ELR (cell line): ENCODE measurements at regions not wholly inside any gene's neighbourhood (a gene's known extent, or its start where the extent isn't known, plus 50 kb on each side); places are given as distances from the start of the nearest gene placed in this dataset.

Experiments
- DNase-seq: peaks from one replicate; pipeline ENCODE4 v3.0.0-alpha.2; 2015; ENCODE audit warnings: low read depth

DNA sequence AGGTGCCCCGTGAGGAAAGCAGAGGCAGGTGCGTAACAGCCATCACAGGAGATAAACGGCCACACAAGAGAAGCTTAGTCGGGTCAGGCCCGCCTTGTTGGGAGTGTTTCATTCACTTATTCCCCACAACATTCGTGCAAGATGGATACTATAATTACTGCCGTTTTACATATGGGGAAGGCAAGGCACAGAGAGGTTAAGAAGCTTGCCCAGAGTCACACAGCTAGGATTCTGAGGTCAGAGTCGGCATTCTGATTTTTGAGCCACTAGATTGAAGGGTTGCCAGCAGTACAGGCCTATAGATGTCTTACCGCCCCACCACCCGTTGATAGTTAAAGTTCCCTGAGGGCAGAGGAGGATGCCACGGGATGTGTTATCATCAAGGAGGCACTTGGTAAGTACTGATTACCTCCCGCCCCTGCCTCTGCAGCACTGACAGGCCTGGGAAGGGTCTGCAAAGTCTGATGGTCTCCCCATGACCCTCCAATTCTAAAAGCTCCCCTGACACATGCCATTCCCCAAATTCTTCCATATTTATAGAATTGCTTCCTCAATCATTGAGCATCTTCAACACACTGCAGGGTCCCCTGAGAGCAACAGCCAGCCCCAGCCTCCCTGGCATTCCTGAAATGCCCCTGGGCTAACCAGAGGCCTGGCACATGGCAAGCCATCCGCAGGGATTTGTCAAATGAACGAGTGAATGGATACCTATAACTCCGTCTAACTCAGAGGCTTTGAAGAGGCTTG lies 74.7 kb upstream of the CLDN14 start:
- no peak for DNase-seq

- DNase-seq, result no peak
Observed at GRCh38 chr21:36555199-36555800, 75.4 kb upstream of the CLDN14 start.

DNA sequence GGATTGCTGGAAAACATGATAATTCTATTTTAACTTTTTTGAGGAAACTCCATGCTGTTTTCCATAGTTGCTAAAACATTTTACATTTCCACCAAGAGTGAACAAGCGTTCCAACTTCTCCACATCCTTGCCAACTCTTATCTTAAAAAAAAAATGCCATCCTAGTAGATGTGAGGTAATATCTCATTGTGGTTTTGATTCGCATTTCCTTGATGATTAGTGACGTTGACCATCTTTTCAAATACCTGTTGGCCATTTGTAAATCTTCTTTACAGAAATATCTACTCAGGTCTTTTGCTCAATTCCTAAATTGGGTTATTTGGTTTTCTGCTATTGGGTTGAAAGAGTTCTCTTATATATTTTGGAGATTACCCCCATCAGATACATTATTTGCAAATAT lies 77.4 kb upstream of the CLDN14 start:
- no peak for DNase-seq

GRCh38 chr21:36560933-36561575 lies 81.1 kb upstream of the CLDN14 start:
- DNase-seq, result no peak

- DNase-seq, result no peak
Observed at GRCh38 chr21:36563341-36563926, 83.5 kb upstream of the CLDN14 start.

GRCh38 chr21:36564647-36565046 lies 84.7 kb upstream of the CLDN14 start:
- DNase-seq, result no peak

- DNase-seq, result no peak
Observed at GRCh38 chr21:36565540-36565939, 85.6 kb upstream of the CLDN14 start.

- DNase-seq, result no peak
Observed at GRCh38 chr21:36566644-36567043, 86.7 kb upstream of the CLDN14 start.

DNA sequence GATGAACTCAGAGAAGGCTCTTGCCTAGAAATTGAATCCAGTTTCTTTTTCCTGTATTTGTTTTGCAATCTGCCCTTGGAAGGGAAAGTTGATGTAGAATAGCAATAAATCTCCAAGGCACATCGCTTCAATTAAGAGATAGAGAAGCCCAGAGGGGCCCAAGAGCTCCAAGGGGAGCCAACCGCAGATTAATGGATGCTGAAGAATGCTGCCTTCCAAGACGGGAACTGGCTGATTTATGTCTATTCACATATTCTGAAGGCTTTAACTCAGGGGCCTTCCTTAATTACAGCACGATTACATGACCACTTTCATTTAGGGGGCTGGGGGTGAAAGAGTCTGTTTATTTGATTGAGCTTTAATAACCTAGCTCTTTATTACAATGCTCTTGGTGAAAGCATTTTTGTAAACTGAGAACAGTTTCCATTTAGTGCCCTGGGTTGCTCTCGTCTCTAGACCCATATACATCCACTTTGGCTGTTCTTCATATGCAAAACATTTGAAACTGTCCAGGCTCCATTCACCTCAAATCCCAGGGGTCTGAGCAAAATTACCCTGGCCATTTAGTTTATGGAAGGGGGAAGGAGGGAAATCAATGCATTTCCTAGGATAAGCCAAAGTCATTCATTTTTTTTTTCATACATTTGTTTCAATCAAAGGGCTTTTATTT lies 87.4 kb upstream of the CLDN14 start:
- DNase-seq, result no peak

DNA sequence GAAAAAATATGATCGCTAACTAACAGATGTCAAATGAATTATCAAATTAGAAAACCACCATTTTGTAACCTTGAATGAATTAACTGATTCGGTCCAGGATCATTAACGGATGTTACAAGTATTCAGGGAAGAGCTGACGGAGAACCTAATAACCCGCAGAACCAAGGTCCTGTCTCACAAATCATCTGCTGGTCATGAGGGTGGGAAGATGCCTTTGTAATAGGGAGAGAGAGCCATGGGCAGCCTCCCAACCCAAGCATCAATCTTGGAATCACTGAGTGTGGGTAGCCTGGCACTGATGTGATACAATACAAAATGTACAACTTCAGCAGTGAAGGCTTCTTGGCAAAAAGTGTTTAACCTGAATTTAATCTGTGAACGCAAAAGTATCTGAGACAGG lies 89.6 kb upstream of the CLDN14 start:
- no peak for DNase-seq

GRCh38 chr21:36571556-36571955 lies 91.6 kb upstream of the CLDN14 start:
- DNase-seq, result no peak

- DNase-seq, result no peak
Observed at GRCh38 chr21:36572039-36572438, 92.1 kb upstream of the CLDN14 start.

GRCh38 chr21:36575306-36575705 lies 95.4 kb upstream of the CLDN14 start:
- no peak for DNase-seq

DNA sequence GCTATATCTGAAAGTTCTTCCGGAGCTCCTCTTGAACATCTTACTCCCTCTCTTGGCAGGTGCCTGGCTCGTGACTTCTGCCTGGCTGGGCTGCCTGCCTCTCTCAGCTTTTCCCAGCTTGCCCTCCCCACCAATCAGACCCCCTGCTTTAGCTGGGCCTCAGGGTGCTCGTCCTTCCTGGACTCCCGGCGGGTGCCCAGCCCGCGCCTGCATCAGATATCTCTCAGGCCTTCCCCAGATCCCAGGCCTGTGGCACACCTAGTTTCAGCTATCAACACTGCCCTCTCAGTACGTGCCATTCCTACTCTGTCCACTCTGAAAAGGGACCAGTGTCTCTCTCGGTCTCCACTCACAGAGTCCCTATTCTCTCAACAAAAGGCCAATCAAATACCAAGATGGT lies 96.5 kb upstream of the CLDN14 start:
- DNase-seq, result no peak

DNA sequence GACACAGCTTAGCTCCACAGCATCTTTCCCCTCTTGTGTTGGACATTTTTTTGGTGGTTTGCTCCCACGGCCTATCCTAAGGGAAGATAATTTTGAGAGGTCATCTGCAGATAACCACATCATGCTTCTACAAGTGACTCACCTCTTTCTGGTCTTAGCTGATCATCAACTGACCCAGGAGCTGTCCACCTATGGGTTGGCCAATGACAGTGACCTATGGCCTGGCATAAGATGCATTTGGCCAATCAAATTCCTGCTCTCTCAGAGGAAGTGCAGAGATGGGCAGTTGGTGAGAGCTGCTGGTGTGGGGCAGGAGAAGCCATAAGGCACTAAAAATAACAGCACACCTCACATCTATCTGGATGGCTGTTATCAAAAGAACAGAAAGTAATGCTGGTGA lies 100.0 kb upstream of the CLDN14 start:
- no peak for DNase-seq

- DNase-seq, result no peak
Observed at GRCh38 chr21:36582271-36582670, 102.3 kb upstream of the CLDN14 start.

DNA sequence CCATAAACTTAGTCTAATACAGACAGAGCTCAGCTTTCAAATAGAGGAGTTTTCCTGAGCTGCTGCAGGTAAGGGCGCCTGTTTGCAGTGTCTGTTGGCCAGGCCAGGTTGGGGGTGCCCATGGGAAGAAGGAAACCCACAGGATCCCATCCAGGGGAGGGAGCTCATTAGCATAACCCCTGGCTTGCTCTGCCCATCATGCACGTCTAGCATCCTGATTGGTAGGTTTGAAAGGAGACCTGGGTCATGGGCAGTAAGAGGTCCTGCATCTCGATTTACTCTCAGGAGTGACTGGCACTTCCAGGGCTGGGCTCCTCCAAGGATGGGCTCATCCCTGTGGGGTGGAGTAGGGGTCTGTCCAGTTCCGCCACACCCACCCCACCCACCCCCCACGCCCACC lies 103.7 kb upstream of the CLDN14 start:
- DNase-seq, result no peak

DNA sequence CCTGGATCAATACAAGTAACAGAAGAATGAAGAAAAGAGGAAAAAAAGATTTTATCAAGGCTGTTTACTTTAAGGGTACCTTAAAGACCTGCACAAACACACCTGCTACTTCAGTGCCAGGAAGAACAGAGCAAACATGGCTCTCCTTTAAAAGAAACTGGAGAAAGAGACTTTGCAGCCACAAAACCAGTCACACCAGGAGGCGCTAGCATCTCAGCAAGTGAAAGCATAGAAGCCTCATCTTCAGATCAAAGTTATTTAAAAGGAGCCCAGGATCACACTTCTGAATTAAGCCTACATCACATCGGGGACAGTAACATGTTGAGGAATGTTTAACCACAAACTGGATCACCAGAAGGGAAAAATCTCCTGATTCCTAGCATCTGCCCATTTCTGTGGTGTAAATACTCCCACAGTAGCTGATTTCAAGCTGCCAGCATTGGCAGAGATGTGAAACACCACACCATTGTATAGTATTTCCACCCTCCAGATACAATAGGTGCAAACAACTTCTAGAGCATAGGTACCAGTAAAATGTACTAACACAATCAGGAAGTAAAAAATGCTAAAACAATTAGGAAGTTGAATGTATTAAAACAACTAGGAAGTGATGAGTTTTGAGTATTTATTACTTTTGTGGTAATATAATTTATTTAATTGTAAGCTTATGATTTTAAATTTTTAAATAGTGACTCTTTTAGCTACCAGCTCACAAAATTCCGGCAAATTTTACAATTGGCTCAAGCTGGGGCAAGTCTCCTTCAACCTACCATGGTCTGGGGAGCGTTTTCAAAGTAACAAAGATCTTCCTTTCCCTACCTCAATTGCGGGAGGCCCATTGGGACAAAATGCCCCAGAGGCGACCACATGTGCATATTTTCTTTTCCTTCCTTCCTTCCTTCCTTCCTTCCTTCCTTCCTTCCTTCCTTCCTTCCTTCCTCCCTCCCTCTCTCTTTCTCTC lies 105.3 kb upstream of the CLDN14 start:
- DNase-seq, result peak; percentile 13

GRCh38 chr21:36587388-36587787 lies 107.5 kb upstream of the CLDN14 start:
- peak; percentile 42 for DNase-seq

DNA sequence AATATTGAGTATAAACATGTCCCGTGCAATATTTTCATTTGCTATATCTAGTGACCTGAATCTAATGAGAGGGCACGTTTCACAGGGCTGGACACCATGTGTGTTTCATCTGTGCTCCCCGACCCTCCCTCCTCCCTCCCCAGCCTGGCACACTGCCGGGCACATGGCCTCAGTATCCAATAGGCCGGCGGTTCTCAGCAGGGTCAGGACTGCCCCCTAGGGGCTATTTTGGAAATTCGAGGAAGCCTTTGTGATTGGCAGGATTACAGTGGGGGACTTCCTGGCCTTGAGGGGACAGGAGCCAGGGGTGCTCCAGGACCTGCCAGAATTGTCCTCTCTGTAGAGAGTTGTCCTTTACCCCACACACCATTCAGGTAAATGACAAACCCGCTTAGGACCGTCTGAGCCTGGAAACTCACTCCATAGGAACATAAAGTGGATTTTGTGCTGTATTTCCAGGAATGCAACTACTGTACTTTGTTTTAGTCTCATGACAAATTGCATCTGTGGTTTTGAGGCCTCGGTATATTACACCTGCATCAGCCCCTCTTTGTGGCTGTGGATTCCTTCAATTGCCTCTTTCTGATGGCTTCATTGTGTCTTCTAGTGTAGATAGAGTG lies 109.5 kb upstream of the SIM2 start:
- peak; percentile 50 for DNase-seq
